GF-D8 (cell line): ENCODE measurements at regions not wholly inside any gene's neighbourhood (a gene's known extent, or its start where the extent isn't known, plus 50 kb on each side); places are given as distances from the start of the nearest gene placed in this dataset.

Source experiments
- DNase-seq: peaks from one replicate; lab custom pipeline; 2025; lab: John Stamatoyannopoulos, UW

DNA sequence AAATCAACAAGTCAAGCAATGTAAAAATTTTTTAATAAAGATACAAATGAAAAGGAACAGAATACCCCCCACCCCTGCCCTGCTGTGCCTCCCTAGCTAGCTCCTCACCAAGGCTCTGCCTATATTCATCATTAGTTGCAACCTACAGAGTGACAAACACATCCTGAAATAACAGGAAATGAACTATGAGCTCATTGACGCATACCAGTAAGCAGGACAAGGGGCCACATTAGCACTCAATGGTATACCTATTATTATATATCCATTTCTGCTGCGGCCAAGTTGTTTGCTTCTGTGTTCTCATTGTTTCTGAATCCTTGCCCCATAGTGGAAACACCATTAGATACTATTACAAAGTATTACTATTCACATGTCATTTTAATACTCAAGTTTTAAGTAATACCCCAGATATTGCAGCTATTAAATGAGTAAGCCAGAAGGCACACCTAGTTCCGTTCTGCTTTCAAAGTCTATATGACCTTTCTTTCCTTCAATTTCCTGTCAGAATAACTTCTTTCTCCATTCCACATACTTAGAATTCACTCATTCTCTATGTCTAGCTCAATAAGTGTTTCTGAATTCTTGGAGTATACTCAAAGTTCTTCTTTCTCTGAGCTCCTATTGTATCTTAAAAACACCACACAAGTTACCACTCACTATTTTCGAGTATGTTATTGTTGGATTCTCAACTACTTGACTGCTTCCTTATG is 1214.9 kb downstream of the PLA2G4A start:
- no peak for DNase-seq

DNA sequence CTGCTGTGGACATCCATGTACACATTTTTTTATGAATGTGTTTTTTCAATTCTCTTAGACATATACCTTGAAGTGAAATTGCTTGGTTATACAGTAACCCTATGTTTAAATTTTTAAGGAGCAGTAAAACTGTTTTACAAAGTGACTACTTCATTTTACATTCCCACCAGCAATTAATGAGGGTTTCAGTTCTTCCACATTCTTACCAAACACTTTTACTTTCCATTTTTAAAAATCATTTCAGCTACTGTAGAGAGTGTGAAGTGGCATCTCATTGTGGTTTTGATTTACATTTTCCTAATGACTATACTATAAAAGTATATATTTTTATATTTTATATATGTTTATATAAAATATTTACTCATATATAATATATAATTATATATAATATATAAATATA is 1221.5 kb downstream of the PLA2G4A start:
- DNase-seq = no peak

DNA sequence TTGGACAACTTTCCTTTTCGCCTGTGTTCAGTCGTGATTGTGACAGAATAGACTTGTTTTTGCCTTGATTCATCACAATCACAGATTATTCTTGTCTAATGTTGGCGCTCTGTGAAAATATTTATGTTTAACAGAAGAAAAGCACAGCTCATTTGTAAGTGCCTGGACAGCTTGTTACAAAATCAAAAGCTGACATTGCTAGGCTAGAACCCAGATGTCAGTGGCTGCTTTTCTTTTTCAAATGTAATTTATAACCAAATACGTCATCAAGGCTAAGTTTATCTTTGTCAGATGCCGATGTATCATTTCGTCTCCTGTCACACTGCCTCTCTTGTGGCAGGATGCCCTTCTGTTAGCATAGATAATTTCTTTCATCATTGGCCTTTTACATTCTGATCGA is 1227.3 kb downstream of the PLA2G4A start:
- no peak for DNase-seq

DNA sequence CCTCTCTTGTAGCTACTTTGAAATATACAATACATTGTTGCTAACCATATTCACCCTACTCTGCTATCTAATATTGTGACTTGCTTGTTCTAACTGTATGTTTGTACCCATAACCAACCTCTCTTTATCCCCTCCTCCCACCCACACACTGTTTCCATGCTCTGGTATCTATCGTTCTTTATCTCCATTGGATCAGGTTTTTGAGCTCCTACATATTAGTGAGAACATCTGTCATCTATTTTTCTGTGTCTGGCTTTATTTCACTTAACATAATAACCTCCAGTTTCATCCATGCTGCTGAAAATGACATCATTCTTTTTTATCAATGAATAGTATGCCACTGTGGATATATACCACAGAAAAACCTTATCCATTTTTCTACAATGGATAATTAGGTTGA is 1230.1 kb downstream of the PLA2G4A start:
- no peak for DNase-seq

DNA sequence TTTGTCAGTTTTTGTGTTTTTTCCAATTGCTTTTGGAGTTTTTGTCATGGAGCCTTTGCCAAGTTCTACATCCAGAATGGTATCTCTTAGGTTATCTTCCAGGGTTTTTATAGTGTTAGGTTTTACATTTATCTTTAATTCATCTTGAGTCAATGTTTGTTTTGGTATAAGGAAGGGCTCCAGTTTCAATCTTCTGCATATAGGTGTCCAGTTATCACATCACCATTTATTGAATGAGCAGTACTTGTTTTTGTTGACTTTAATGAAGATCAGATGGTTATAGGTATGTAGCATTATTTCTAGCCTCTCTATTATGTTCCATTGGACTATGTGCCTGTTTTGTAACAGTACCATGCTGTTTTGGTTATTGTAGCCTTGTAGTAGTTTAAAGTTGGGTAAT is 1233.1 kb downstream of the PLA2G4A start:
- DNase-seq = no peak

DNA sequence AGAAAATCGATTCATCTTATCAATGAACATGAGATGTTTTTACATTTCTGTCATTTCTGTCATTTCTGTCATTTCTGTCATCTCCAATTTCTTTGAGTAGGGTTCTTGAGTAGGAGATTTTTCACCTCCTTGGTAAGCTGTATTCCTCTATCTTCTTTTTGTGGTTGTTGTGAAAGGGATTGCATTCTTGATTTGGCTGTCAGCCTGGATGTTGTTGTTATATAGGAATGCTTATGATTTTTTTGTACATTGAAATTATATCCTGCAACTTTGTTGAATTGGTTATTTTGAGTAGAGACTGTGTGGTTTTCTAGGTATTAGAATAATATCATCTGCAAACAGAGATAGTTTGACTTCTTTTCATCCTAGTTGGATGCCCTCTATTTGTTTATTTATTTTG is 1233.7 kb downstream of the PLA2G4A start:
- DNase-seq = no peak

DNA sequence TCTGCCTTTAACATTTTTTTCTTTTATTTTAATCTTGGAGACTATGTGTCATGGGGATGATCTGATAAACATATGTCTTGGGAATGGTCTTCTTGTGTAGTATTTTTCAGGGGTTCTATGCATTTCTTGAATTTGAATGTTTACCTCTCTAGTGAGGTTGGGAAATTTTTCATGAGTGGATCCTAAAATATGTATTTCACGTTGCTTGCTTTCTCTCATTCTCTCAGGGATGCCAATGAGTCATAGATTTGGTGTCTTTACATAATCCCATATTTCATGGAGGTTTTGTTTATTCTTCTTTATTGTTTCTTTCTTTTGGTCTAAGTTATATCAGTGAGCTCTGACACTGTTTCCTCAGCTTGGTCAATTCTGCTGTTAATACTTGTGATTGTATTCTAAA is 1237.2 kb downstream of the PLA2G4A start:
- no peak for DNase-seq

DNA sequence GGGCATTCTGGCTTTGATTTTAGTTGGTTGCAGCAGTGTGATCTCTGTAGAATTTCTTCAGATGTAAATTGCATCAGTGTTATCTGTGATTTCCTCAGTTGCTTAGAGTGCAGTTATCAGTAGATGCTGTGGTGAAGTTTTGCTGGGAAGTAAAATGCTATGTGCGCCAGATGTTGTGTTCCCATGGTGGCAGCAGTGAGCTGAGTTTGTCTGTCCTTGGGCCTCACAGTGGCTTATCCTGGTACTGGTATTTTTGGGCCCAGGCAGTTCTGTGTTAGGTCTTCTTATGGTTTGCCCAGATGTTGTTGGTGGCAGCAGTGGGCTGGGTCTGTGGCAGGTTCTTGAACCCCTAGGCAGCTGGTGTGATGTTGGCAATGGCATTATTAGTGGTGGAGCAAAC is 1242.1 kb downstream of the PLA2G4A start:
- DNase-seq = no peak

DNA sequence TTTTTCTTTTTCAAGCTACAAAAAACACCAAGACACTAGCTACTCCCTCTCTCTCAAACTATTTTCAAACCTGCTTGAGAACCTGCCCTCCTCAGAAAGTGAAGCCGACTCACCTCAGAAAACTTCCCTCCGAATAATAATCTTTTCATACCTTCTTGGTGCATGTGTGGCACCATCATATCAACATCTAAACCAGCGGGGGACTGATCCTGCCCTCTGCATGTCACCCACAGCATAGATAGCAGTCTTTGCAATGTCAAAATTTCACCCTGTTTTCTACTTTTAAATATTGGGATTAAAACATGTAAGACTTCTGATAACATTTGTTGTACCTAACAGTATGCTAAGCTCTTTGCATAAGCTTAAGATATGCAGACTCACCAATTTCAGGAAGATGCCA is 1260.3 kb downstream of the PLA2G4A start:
- DNase-seq = no peak

DNA sequence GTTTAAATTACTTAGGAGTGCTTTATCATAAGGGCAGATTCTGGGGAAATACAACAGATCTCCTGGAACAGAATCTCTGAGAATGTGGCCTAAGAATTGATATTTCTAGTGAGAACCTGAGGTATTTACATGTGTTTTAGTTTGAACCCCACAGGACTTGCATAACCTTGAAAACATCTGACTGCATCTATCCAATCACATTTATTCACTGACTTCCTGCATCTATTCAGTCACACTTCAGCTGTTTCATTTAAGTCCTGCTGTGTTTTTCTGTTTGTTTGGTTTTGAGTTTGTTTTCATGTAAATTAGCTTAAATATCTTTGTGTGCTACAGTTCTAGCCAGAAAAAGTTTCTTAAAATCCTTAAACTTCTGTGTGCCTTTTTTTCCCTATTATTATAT is 1260.7 kb downstream of the PLA2G4A start:
- DNase-seq = no peak

DNA sequence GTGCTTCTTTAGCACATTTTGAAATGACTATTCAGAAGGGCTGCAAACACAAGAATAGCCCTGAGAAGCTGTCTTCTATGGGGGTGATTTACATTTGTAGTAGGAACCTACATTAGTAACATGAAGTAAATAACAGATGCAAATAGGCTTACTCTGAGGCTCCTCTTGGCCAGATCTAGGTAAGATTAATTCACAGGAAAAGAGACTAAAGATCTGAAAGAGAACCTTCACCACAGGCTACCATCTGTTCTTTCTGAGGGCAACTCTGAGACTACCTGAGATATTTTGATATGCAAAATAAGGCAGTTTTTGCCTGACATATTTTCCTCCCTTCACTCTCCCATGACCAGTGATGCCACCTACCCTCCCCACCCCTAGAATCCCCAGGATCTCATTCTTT is 1267.8 kb downstream of the PLA2G4A start:
- no peak for DNase-seq

DNA sequence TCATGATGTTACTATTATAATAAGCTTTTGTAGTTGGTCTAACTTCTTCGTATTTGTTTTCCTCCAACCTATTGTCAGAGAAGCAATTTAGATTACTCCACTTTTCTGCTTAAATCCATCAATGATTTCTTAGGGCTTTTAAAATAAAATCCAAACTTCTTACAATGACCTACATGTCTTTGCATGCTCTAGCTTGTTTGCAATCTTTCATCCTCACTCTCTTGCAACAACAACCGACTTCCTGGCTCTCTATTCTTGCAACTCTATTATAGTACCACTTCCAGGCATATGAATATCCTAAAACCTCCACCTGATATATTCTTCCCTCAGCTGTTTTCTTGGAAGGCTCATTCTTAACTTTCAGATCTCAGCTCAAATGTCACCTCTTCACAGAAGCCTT is 1288.7 kb downstream of the PLA2G4A start:
- DNase-seq = no peak

DNA sequence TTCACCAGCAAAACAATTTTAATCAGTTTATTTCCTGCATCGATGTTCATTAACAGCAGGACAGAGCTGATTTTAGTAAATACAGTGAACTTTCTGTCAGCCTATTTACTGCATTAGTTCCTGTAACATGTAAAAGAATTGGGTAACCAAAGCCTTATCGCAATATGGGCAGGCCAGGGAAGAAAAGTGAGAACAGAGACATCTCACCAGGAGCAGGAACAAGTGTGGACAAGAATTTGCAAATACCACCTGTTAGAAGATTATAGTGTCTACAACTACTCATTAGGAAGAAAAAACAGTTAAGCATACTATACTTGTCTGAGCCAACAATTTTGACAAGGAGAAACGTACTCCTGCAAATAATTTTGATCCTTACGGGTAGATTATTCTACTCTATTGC is 1293.9 kb downstream of the PLA2G4A start:
- no peak for DNase-seq

DNA sequence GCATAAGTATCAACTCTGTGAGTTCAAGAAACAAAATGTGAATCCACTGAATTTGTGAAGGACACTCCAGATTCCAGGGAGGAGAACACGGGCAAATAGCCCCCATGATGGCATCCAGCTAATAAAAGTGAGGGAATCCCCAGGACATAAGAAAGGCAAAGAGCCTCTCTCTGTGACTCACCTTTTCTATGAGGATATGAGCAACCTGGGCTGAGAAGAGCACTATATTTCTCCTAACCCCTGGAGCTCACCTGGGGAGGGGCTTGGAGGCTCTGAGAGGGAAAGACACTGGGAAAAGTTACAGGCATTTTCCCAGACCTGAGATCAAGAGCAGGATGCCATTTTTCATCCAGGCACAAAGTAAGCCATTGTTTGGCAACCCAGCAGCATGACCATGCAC is 1298.8 kb downstream of the PLA2G4A start:
- DNase-seq = no peak

DNA sequence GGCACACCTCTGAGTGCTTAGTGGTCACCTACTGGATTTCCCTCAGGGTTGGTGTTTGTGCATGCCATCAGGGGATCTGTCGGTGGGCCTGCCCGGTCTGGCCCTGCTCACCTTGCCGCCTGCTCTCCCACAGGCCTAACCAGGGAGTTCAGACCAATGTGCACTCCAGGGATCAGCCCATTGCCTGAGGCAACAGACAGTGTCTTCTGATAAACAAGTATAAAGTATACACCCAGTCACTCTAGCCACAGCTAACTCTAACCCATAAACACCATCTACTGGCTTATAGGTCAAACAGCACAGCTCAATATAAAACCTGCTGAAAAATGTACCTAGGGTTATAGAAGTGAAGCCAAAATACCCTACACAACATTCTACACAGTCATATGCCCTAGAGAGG is 1300.0 kb downstream of the PLA2G4A start:
- DNase-seq = no peak

DNA sequence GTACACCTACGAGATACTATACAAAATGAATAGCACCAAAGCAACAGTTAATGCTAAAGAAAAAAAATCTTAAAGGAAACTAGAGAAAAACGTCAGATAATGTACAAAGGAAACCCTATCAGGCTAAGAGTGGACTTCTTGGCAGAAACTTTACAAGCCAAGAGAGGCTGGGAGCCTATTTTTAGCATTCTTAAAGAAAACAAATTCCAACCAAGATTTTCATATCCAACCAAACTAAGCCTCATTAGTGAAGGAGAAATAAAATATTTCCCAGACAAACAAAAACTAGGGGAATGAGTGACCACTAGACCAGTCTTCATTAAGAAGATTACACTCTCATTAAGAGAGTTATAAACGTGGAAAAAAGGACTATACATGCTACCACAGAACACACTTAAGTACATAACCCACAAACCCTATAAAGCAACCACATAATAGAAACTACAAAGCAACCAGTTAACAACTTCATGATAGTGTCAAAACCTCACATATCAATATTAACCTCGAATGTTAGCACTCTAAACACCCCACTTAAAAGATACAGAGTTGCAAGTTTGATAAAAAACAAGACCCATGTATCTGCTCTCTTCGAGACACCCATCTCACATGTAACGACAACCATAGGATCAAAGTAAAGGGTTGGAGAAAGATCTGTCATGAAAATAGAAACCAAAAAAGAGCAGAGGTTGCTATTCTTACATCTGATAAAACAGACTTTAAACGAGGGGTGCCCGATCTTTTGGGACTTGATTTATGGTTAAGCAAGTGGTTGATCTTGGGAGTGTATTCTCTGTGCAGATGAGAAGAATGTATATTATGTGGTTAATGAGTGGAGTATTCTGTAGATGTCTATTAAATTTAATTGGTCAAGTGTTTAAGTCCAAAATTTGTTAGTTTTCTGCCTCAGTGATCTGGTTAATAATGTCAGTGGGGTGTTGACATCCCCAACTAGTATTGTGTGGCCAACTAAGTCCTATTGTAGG is 1301.4 kb downstream of the PLA2G4A start:
- no peak for DNase-seq

DNA sequence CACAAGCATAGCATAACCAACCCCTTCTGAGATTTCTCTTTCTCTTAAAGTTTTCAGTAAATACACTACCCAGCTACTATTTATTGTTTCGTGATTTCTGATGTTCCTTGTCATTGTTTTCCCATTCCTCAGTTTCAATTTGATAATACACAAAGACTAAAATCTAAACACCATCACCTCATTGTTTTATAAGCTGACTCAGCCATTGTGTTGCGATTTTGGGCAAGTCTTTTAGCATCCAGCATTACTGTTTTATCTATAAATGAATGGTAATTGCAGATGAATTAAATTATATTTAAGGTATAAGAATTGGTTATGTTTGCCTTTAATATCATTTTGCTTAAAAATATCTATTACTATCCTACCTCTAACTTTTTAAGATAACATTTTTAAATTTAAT is 1308.5 kb downstream of the PLA2G4A start:
- no peak for DNase-seq

DNA sequence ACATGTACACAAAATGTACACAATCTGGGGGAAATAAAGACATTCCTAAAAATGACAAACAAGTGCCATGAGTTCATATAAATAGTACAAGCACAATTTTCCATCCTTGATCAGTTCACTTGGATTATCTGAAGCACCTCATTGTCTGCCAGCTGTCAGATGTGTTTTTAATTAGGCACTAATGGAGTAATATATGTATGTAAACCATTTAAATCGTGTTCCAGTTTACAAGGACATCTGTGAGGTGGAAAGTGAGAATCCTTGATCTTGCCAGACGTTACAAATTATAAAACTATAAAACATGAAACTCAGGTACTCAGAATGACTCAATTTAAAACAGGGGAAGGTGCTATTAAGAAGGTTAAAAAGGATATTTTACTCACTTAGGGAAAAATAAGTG is 1312.2 kb downstream of the PLA2G4A start:
- DNase-seq = no peak

DNA sequence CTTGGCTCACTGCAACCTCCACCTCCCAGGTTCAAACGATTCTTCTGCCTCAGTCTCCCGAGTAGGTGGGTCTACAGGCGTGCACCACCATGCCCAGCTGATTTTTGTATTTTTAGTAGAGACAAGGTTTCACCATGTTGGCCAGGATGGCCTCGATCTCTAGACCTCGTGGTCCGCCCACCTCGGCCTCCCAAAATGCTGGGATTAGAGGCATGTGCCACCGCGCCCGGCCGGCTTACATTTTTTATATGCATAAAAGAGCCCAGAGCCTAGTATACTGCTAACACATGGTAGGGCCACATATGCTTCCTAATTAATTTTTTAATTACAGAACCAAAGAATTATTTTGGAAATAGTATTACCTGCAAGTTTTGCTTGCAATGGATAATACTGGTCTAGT is 1325.4 kb downstream of the PLA2G4A start:
- DNase-seq = no peak

DNA sequence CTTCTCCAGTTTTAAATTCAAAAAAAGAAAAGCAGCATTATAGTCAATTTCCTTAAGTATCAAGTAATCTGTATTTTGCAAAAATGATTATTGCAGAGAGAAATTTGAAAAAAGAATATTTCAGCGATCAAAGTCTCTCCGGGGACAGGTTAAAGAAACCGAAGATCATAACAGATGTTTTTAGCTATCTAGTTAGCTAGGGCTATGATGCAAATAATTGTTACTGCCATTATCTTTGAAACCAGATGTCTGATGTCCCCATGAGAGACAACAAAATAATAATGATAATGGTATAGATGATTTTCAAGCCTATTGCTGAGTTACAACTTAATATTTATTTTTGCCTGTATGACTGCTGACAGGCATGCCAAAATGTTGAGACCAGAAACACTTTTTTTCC is 1326.0 kb downstream of the PLA2G4A start:
- DNase-seq = no peak

DNA sequence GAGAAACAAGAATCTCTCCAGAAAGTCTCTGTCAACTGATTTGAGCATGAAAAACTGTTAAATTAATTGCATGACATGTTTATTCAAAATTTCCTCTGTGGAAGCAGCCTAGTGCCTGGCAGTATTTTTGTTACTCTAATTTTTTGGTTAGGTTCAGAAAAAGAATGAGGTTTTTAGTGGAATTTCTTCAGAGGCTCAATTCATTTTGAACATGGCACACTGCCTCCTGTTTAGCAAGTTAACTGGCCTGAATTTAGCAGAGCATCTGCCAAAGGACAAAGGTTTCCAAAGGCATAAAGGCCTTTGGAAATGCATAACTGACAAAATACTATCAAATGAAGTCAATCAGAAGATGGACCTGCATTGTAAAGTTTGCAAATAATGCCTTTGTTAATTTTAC is 1326.5 kb downstream of the PLA2G4A start:
- DNase-seq = no peak

DNA sequence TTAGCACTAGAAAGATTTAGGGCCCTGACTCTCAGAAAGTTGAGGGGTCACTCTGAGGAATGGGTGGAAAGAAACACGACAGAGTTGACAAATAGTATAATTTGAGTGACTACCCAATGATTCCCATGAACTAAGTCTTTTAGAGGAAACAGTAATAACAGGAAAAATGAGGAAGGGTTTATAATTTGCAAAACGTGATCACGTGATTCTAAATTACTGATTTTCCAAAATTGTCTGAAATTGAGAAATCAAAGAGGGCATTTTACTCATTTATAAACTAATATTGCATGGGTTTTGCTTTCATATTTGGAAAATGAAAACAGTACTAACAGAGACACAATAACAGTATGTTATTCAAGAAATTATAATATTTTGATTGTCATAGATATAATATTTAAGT is 1335.7 kb downstream of the PLA2G4A start:
- no peak for DNase-seq

DNA sequence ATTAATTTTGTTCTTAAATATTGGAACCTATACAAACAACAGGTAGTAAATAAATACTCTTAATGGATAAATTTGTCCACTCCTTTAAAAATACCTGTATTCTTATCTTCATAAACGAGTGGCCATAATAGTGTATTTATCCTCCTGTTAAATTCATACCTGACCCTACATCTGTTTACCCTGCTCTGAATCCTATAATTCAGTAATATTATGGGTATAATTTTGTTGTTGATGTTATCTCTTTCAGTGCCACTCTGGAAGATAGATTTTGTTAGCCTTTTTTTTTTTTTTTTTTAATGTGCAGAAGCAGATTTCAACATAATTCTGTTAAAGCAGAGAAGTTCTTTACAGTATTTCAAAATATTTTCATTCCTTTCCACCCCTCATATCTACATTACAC is 1337.9 kb downstream of the PLA2G4A start:
- DNase-seq = no peak

DNA sequence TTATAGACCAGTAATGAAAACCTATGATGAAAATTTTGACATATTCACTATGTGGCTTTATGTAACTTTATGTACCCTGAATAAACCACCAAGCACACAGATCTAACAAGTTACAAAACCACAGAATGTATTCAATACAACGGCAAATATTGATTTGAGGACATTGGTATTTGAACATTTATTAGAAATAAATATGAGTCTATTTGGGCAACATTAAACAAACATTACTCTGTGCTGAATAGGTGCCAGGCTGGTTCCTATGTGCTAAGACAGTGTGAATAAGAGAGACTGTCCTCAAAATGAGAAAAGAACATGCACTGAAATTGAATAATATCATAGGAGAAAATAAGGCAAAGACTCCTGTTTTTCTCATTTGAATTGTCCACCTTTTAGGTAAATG is 1341.2 kb downstream of the PLA2G4A start:
- no peak for DNase-seq
